GM12878 (cell line): ENCODE measurements at regions not wholly inside any gene's neighbourhood (a gene's known extent, or its start where the extent isn't known, plus 50 kb on each side); places are given as distances from the start of the nearest gene placed in this dataset.

Experiments
- CHD4 ChIP-seq: fragments of 200-600 bp; sonication (generic); IDR thresholded peaks from 2 replicates; pipeline ENCODE4 v1.6.1; 2016; ENCODE audit warnings: mild to moderate bottlenecking
- ESRRA ChIP-seq: IDR thresholded peaks from 2 replicates; pipeline ENCODE4 v1.6.1; 2012; ENCODE audit warnings: mild to moderate bottlenecking, low read length, improper control_type of control experiment
- PML ChIP-seq: IDR thresholded peaks from 2 replicates; pipeline ENCODE4 v1.6.1; 2012; ENCODE audit warnings: low read length, inconsistent platforms
- POLR2A ChIP-seq: IDR thresholded peaks from 2 replicates; pipeline ENCODE4 v1.6.1; 2011; ENCODE audit warnings: low read depth, mild to moderate bottlenecking, low read length
- POLR2AphosphoS5 ChIP-seq: IDR thresholded peaks from 2 replicates; pipeline ENCODE4 v1.6.1; 2011; ENCODE audit warnings: mild to moderate bottlenecking, low read length, inconsistent platforms
- RAD21 ChIP-seq: IDR thresholded peaks from 2 replicates; pipeline ENCODE4 v1.6.1; 2011; ENCODE audit warnings: mild to moderate bottlenecking, low read depth, low read length, moderate library complexity; ENCODE audit not compliant: insufficient read depth
- ZNF274 ChIP-seq: IDR thresholded peaks from one replicate; pipeline ENCODE4 v1.8.0; 2011; ENCODE audit not compliant: insufficient read length, insufficient read depth
- TF ChIP-seq, protein P1 (sequence below): IDR thresholded peaks from 2 replicates; pipeline ENCODE4 v1.6.1; 2012; ENCODE audit warnings: low read depth, low read length, improper control_type of control experiment
- TF ChIP-seq, protein P2 (sequence below), 3 experiments: IDR thresholded peaks in 2 of 3; conservative IDR thresholded peaks in 1 of 3; 2 replicates each; pipeline ENCODE4 v1.5.1; 2011; ENCODE audit warnings: low read depth in 3 of 3, low read length in 3 of 3, mild to moderate bottlenecking in 3 of 3, control low read depth in 2 of 3, moderate library complexity in 2 of 3, inconsistent platforms in 1 of 3, mixed read lengths in 1 of 3; ENCODE audit not compliant: control insufficient read depth in 2 of 3, insufficient read depth in 1 of 3; ENCODE audit errors: extremely low read depth in 1 of 3
- TF ChIP-seq, protein P3 (sequence below): IDR thresholded peaks from 2 replicates; pipeline ENCODE4 v1.6.1; 2011; ENCODE audit warnings: low read depth, mild to moderate bottlenecking, low read length, moderate library complexity, borderline replicate concordance; ENCODE audit errors: extremely low read depth

DNA sequence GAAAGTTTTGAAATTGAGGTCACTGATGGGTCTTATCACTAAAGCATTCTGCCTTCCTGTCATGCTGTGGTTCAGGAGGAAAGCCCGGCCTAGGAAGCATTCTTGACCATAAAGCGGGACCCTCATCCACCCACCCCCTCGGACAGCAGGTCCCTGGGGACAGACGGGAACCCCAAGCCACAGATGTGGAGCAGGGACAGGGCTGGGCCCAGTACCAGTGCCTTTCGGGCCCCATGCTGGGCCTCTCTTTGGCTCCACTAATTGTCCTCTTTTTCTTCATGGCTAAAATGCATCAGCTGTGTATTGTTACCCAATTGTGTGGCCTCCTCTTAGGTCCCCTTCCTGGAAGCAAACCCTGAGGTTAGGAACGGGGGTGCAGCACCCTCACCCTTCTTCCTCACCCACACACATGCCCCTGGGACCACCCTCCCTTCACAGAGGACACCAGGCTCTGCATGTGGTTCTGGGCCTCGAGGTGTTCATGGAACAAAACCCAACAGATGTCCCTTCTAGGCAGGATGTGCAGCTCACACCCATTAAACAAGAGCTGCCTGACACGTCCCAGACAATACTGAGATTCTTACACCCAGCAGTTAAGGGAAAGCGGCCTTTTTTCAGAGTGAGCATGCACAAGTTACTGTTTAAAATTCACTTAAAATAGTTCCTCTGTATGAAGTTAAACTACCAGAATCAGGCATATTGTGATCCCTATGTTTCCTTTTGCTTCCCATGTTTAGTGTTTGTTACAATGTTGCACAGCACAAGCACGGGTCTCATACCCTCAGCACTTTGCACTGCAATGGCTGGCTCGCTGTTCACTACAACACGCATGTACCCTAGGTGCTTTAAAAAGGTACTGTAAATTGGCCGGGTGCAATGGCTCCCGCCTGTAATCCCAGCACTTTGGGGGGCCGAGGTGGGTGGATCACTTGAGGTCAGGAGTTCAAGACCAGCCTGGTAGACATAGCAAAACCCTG, 807.6 kb downstream of the BRD1 start:
- TF ChIP-seq, protein P1, sequence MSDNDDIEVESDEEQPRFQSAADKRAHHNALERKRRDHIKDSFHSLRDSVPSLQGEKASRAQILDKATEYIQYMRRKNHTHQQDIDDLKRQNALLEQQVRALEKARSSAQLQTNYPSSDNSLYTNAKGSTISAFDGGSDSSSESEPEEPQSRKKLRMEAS = no peak
- TF ChIP-seq POLR2A (no peak), RAD21 (no peak), ESRRA (no peak), ZNF274 (no peak), POLR2AphosphoS5 (no peak), PML (no peak), CHD4 (no peak)
- TF ChIP-seq, protein P2, sequence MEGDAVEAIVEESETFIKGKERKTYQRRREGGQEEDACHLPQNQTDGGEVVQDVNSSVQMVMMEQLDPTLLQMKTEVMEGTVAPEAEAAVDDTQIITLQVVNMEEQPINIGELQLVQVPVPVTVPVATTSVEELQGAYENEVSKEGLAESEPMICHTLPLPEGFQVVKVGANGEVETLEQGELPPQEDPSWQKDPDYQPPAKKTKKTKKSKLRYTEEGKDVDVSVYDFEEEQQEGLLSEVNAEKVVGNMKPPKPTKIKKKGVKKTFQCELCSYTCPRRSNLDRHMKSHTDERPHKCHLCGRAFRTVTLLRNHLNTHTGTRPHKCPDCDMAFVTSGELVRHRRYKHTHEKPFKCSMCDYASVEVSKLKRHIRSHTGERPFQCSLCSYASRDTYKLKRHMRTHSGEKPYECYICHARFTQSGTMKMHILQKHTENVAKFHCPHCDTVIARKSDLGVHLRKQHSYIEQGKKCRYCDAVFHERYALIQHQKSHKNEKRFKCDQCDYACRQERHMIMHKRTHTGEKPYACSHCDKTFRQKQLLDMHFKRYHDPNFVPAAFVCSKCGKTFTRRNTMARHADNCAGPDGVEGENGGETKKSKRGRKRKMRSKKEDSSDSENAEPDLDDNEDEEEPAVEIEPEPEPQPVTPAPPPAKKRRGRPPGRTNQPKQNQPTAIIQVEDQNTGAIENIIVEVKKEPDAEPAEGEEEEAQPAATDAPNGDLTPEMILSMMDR (IDR thresholded peaks at IDR 0.05 in 2 of 3, conservative IDR thresholded peaks at IDR 0.05 in 1 of 3; ENCODE audit: control insufficient read depth in 2 of 3, extremely low read depth in 1 of 3, insufficient read depth in 1 of 3, low read depth in 3 of 3, low read length in 3 of 3) = no peak
- TF ChIP-seq, protein P3, sequence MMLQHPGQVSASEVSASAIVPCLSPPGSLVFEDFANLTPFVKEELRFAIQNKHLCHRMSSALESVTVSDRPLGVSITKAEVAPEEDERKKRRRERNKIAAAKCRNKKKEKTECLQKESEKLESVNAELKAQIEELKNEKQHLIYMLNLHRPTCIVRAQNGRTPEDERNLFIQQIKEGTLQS = no peak
